A549 (cell line): ENCODE measurements at regions not wholly inside any gene's neighbourhood (a gene's known extent, or its start where the extent isn't known, plus 50 kb on each side); places are given as distances from the start of the nearest gene placed in this dataset.

Source experiments
- ATOH8 ChIP-seq: fragments of 250-450 bp; sonication (Bioruptor Pico); IDR thresholded peaks from 2 replicates; pipeline ENCODE4 v1.5.0; 2020; ENCODE audit warnings: low read depth, mild to moderate bottlenecking, moderate library complexity
- BCL3 ChIP-seq: fragments of >200 bp; sonication (Bioruptor Twin); formaldehyde crosslinking; IDR thresholded peaks from 3 replicates; pipeline ENCODE4 v1.6.1; 2016
- BHLHE40 ChIP-seq: IDR thresholded peaks from 2 replicates; pipeline ENCODE4 v1.6.1; 2012; ENCODE audit warnings: low read depth, low read length, inconsistent platforms
- CHD4 ChIP-seq: fragments of 200-600 bp; sonication (generic); IDR thresholded peaks from 2 replicates; pipeline ENCODE4 v1.6.1; 2016; ENCODE audit warnings: antibody characterized with exemption, mild to moderate bottlenecking, borderline replicate concordance
- CTCF ChIP-seq: fragments of >200 bp; sonication (Bioruptor Twin); formaldehyde crosslinking; IDR thresholded peaks from 3 replicates; pipeline ENCODE4 v1.5.1; 2016
- E2F6 ChIP-seq: IDR thresholded peaks from 2 replicates; pipeline ENCODE4 v1.6.1; 2012; ENCODE audit warnings: low read depth, borderline replicate concordance
- EHMT2 ChIP-seq: fragments of 200-600 bp; sonication (generic); IDR thresholded peaks from 2 replicates; pipeline ENCODE4 v1.6.1; 2016; ENCODE audit warnings: antibody characterized with exemption, low read depth, mild to moderate bottlenecking, moderate library complexity
- ELK1 ChIP-seq: fragments of 150-350 bp; IDR thresholded peaks from 2 replicates; pipeline ENCODE4 v1.6.1; 2014; ENCODE audit warnings: low read depth, mild to moderate bottlenecking, low read length
- FOSB ChIP-seq: fragments of 250-450 bp; sonication (Bioruptor Pico); IDR thresholded peaks from 2 replicates; pipeline ENCODE4 v1.5.0; 2020; ENCODE audit warnings: mild to moderate bottlenecking, moderate library complexity
- FOXS1 ChIP-seq: fragments of 250-450 bp; sonication (Bioruptor Pico); IDR thresholded peaks from 2 replicates; pipeline ENCODE4 v1.5.0; 2020; ENCODE audit warnings: mild to moderate bottlenecking, moderate library complexity
- HES2 ChIP-seq: fragments of >200 bp; sonication (Bioruptor Twin); formaldehyde crosslinking; IDR thresholded peaks from 2 replicates; pipeline ENCODE4 v1.6.1; 2016
- HEYL ChIP-seq: fragments of 250-450 bp; sonication (Bioruptor Pico); IDR thresholded peaks from 2 replicates; pipeline ENCODE4 v1.8.0; 2021; ENCODE audit warnings: mild to moderate bottlenecking, moderate library complexity
- HMGXB4 ChIP-seq: fragments of 250-450 bp; sonication (Bioruptor Pico); IDR thresholded peaks from 2 replicates; pipeline ENCODE4 v1.5.0; 2021; ENCODE audit warnings: mild to moderate bottlenecking, moderate library complexity, borderline replicate concordance
- HOXA7 ChIP-seq: fragments of 250-450 bp; sonication (Bioruptor Pico); IDR thresholded peaks from 2 replicates; pipeline ENCODE4 v1.5.0; 2020; ENCODE audit warnings: mild to moderate bottlenecking, moderate library complexity
- JUNB ChIP-seq: fragments of >200 bp; sonication (Bioruptor Twin); formaldehyde crosslinking; IDR thresholded peaks from 2 replicates; pipeline ENCODE4 v1.6.1; 2016
- KDM1A ChIP-seq: fragments of 200-600 bp; sonication (generic); IDR thresholded peaks from 2 replicates; pipeline ENCODE4 v1.6.1; 2016; ENCODE audit warnings: low read depth, mild to moderate bottlenecking
- MAFK ChIP-seq: fragments of 450-650 bp; IDR thresholded peaks from 2 replicates; pipeline ENCODE4 v1.6.1; 2014; ENCODE audit not compliant: partially characterized antibody
- MYC ChIP-seq: IDR thresholded peaks from 2 replicates; pipeline ENCODE4 v1.6.1; 2012; ENCODE audit warnings: mild to moderate bottlenecking, inconsistent platforms, low read length, improper control_type of control experiment, borderline replicate concordance
- NPAS2 ChIP-seq: fragments of 250-450 bp; sonication (Bioruptor Pico); IDR thresholded peaks from 2 replicates; pipeline ENCODE4 v1.8.0; 2022; ENCODE audit warnings: mild to moderate bottlenecking, moderate library complexity, borderline replicate concordance
- NR3C1 ChIP-seq: fragments of >200 bp; sonication (Bioruptor Twin); formaldehyde crosslinking; IDR thresholded peaks from 3 replicates; pipeline ENCODE4 v1.6.1; 2017
- PHF8 ChIP-seq: fragments of 200-600 bp; sonication (generic); IDR thresholded peaks from 2 replicates; pipeline ENCODE4 v1.6.1; 2016; ENCODE audit warnings: low read depth, mild to moderate bottlenecking, antibody characterized with exemption, moderate library complexity, borderline replicate concordance
- SMC3 ChIP-seq: fragments of >200 bp; sonication (Bioruptor Twin); formaldehyde crosslinking; IDR thresholded peaks from 3 replicates; pipeline ENCODE4 v1.6.1; 2018; ENCODE audit warnings: inconsistent platforms
- SREBF2 ChIP-seq: fragments of 450-650 bp; IDR thresholded peaks from 2 replicates; pipeline ENCODE4 v1.6.1; 2014; ENCODE audit warnings: mild to moderate bottlenecking, moderate library complexity
- TP53 ChIP-seq: fragments of 250-450 bp; sonication (Bioruptor Pico); IDR thresholded peaks from 2 replicates; pipeline ENCODE4 v1.5.0; 2021; ENCODE audit warnings: mild to moderate bottlenecking, moderate library complexity
- ZFP36 ChIP-seq: fragments of 450-650 bp; IDR thresholded peaks from 2 replicates; pipeline ENCODE4 v1.6.1; 2014; ENCODE audit warnings: borderline replicate concordance; ENCODE audit not compliant: partially characterized antibody

GRCh38 chr4:41406113-41406516 is 131.8 kb upstream of the LIMCH1 start (continued):
- TF ChIP-seq CTCF = no peak
- no peak for TF ChIP-seq MYC
- no peak for TF ChIP-seq CHD4
- TF ChIP-seq KDM1A = no peak
- no peak for TF ChIP-seq BHLHE40
- TF ChIP-seq E2F6 = no peak
- TF ChIP-seq SMC3 = no peak
- TF ChIP-seq MAFK = no peak
- no peak for TF ChIP-seq EHMT2
- TF ChIP-seq ATOH8 = no peak
- TF ChIP-seq JUNB = peak; percentile 27; the same call in 1 of the 2 replicates
- TF ChIP-seq BCL3 = no peak
- TF ChIP-seq HMGXB4 = no peak
- TF ChIP-seq FOSB = no peak
- TF ChIP-seq HES2 = no peak
- TF ChIP-seq FOXS1 (CRISPR knock-in tag) = no peak
- no peak for TF ChIP-seq TP53 (CRISPR knock-in tag)
- no peak for TF ChIP-seq SREBF2
- TF ChIP-seq HEYL (CRISPR knock-in tag) = no peak
- no peak for TF ChIP-seq PHF8
- TF ChIP-seq ELK1 = no peak
- TF ChIP-seq ZFP36 = no peak
- no peak for TF ChIP-seq NR3C1
- TF ChIP-seq NPAS2 = no peak
- no peak for TF ChIP-seq HOXA7 (CRISPR knock-in tag)
- TF ChIP-seq, all 56 proteins: peak for 6
